ENCODE measurements at regions not wholly inside any gene's neighbourhood (a gene's known extent, or its start where the extent isn't known, plus 50 kb on each side); places are given as distances from the start of the nearest gene placed in this dataset.

GRCh38 chr9:11199335-11199734 lies 586.5 kb upstream of the PTPRD start:
- intact Hi-C loops (cut with micrococcal nuclease; ENCODE audit: unreplicated experiment): no loop called here
- POLR2A ChIA-PET: interaction anchor here (0.6 kb wide), 1 partner anchor 40 kb away, joined by 3 read pairs; no protein-coding TSS in a partner anchor
- Histone ChIP-seq H3K79me2 (ENCODE audit: insufficient read depth, low read depth, low read length) (no peaks in the 10 kb centered on the region), H3K9me2 (ENCODE audit: insufficient read depth, low read length) (no peaks in the 10 kb centered on the region), H3K36me3 (ENCODE audit: insufficient read depth, low read length) (no peaks in the 10 kb centered on the region), H4K20me1 (ENCODE audit: insufficient read depth, low read length) (no peaks in the 10 kb centered on the region), H3K9me3 (ENCODE audit: low read length) (no peaks in the 10 kb centered on the region), H2AFZ (ENCODE audit: low read length) (no peak overlapping the region), H3K4me2 (ENCODE audit: low read length) (no peak overlapping the region), H3K27ac (ENCODE audit: low read depth, low read length, poor library complexity, severe bottlenecking) (no peak overlapping the region), H3K4me1 (ENCODE audit: insufficient read depth, low read length, poor library complexity, severe bottlenecking) (no peaks in the 10 kb centered on the region), H3K4me3 (ENCODE audit: low read depth, low read length, poor library complexity, severe bottlenecking) (no peak overlapping the region)
- no TSS peak for BruUV-seq (replicated peaks)
- DNase-seq (ENCODE audit: low spot score): no peak
- CTCF ChIA-PET (ENCODE audit: unreplicated experiment): no interaction called here
- no peak for TF ChIP-seq EZH2phosphoT487 (IDR thresholded peaks at IDR 0.05; ENCODE audit: borderline replicate concordance, low read depth, low read length)
- no peak for TF ChIP-seq CTCF (conservative IDR thresholded peaks at IDR 0.05; ENCODE audit: low read length)

GRCh38 chr9:11204521-11204920 lies 591.7 kb upstream of the PTPRD start:
- POLR2A ChIA-PET: no interaction called here
- intact Hi-C loops (cut with micrococcal nuclease; ENCODE audit: unreplicated experiment): no loop called here
- TF ChIP-seq CTCF (conservative IDR thresholded peaks at IDR 0.05; ENCODE audit: low read length) (no peak), EZH2phosphoT487 (IDR thresholded peaks at IDR 0.05; ENCODE audit: borderline replicate concordance, low read depth, low read length) (no peak)
- Histone ChIP-seq H3K9me3 (ENCODE audit: low read length) (no peaks in the 10 kb centered on the region), H3K36me3 (ENCODE audit: insufficient read depth, low read length) (no peaks in the 10 kb centered on the region), H3K9me2 (ENCODE audit: insufficient read depth, low read length) (no peaks in the 10 kb centered on the region), H4K20me1 (ENCODE audit: insufficient read depth, low read length) (no peaks in the 10 kb centered on the region), H3K4me2 (ENCODE audit: low read length) (no peak overlapping the region), H3K4me1 (ENCODE audit: insufficient read depth, low read length, poor library complexity, severe bottlenecking) (no peaks in the 10 kb centered on the region), H3K27ac (ENCODE audit: low read depth, low read length, poor library complexity, severe bottlenecking) (no peak overlapping the region), H2AFZ (ENCODE audit: low read length) (no peak overlapping the region), H3K4me3 (ENCODE audit: low read depth, low read length, poor library complexity, severe bottlenecking) (no peak overlapping the region), H3K79me2 (ENCODE audit: insufficient read depth, low read depth, low read length) (no peaks in the 10 kb centered on the region)
- CTCF ChIA-PET (ENCODE audit: unreplicated experiment): no interaction called here
- BruUV-seq (replicated peaks): no TSS peak
- no peak for DNase-seq (ENCODE audit: low spot score)

GRCh38 chr9:11206925-11207324 lies 594.1 kb upstream of the PTPRD start:
- CTCF ChIA-PET (ENCODE audit: unreplicated experiment): no interaction called here

More at GRCh38 chr9:11206925-11207324, 594.1 kb upstream of the PTPRD start:
- BruUV-seq (replicated peaks): no TSS peak
- no peak overlapping the region for H3K4me2 ChIP-seq (ENCODE audit: low read length)
- no peak overlapping the region for H3K4me3 ChIP-seq (ENCODE audit: low read depth, low read length, poor library complexity, severe bottlenecking)
- H3K36me3 ChIP-seq (ENCODE audit: insufficient read depth, low read length): no peaks in the 10 kb centered on the region
- TF ChIP-seq CTCF (conservative IDR thresholded peaks at IDR 0.05; ENCODE audit: low read length) (no peak), EZH2phosphoT487 (IDR thresholded peaks at IDR 0.05; ENCODE audit: borderline replicate concordance, low read depth, low read length) (no peak)
- no peaks in the 10 kb centered on the region for H3K4me1 ChIP-seq (ENCODE audit: insufficient read depth, low read length, poor library complexity, severe bottlenecking)
- no peak overlapping the region for H3K27ac ChIP-seq (ENCODE audit: low read depth, low read length, poor library complexity, severe bottlenecking)
- DNase-seq (ENCODE audit: low spot score): no peak
- POLR2A ChIA-PET: no interaction called here
- H3K9me3 ChIP-seq (ENCODE audit: low read length): no peaks in the 10 kb centered on the region
- intact Hi-C loops (cut with micrococcal nuclease; ENCODE audit: unreplicated experiment): no loop called here
- no peaks in the 10 kb centered on the region for H3K79me2 ChIP-seq (ENCODE audit: insufficient read depth, low read depth, low read length)
- H3K9me2 ChIP-seq (ENCODE audit: insufficient read depth, low read length): no peaks in the 10 kb centered on the region
- no peak overlapping the region for H2AFZ ChIP-seq (ENCODE audit: low read length)
- no peaks in the 10 kb centered on the region for H4K20me1 ChIP-seq (ENCODE audit: insufficient read depth, low read length)

Data from OCI-LY7 (cell line).